ENCODE measurements at regions not wholly inside any gene's neighbourhood (a gene's known extent, or its start where the extent isn't known, plus 50 kb on each side); places are given as distances from the start of the nearest gene placed in this dataset.

- no peak overlapping the region for H3K4me3 ChIP-seq (IDR thresholded peaks at IDR 0.05; ENCODE audit: insufficient read depth, low read depth, low read length)
- H3K79me2 ChIP-seq (ENCODE audit: insufficient read depth, low read depth) = no peaks in the 10 kb centered on the region
- H2AFZ ChIP-seq (ENCODE audit: low read depth) = no peak overlapping the region
Observed at GRCh38 chr4:108276690-108277089, 108.0 kb upstream of the LEF1 start.

GRCh38 chr4:108272986-108273385, 104.3 kb upstream of the LEF1 start:
- Histone ChIP-seq H3K9ac (no peak overlapping the region), H4K20me1 (ENCODE audit: insufficient read depth) (no peaks in the 10 kb centered on the region), H2AFZ (ENCODE audit: low read depth) (no peak overlapping the region), H3K4me2 (no peak overlapping the region), H3K27ac (no peak overlapping the region), H3K4me1 (ENCODE audit: low read depth, poor library complexity, severe bottlenecking) (no peaks in the 10 kb centered on the region), H3K27me3 (ENCODE audit: insufficient read depth, low read depth) (no peaks in the 10 kb centered on the region), H3K36me3 (ENCODE audit: insufficient read depth) (no peaks in the 10 kb centered on the region; the same call in 1 of the 2 replicates), H3K4me3 (IDR thresholded peaks at IDR 0.05; ENCODE audit: insufficient read depth, low read depth, low read length) (no peak overlapping the region), H3K79me2 (ENCODE audit: insufficient read depth, low read depth) (no peaks in the 10 kb centered on the region)
- no peak for TF ChIP-seq CTCF (conservative IDR thresholded peaks at IDR 0.05; ENCODE audit: low read depth, low read length)

More at GRCh38 chr4:108276690-108277089, 108.0 kb upstream of the LEF1 start:
- Histone ChIP-seq H3K4me1 (ENCODE audit: low read depth, poor library complexity, severe bottlenecking) (no peaks in the 10 kb centered on the region), H3K27me3 (ENCODE audit: insufficient read depth, low read depth) (no peaks in the 10 kb centered on the region), H3K4me2 (no peak overlapping the region), H3K9ac (no peak overlapping the region), H4K20me1 (ENCODE audit: insufficient read depth) (no peaks in the 10 kb centered on the region), H3K27ac (no peak overlapping the region), H3K36me3 (ENCODE audit: insufficient read depth) (no peaks in the 10 kb centered on the region; the same call in 1 of the 2 replicates)
- no peak for TF ChIP-seq CTCF (conservative IDR thresholded peaks at IDR 0.05; ENCODE audit: low read depth, low read length)

GRCh38 chr4:108272561-108272960, 103.8 kb upstream of the LEF1 start:
- Histone ChIP-seq H3K4me2 (no peak overlapping the region), H3K27ac (no peak overlapping the region), H4K20me1 (ENCODE audit: insufficient read depth) (no peaks in the 10 kb centered on the region), H3K79me2 (ENCODE audit: insufficient read depth, low read depth) (no peaks in the 10 kb centered on the region), H3K36me3 (ENCODE audit: insufficient read depth) (no peaks in the 10 kb centered on the region; the same call in 1 of the 2 replicates), H3K9ac (no peak overlapping the region), H3K4me3 (IDR thresholded peaks at IDR 0.05; ENCODE audit: insufficient read depth, low read depth, low read length) (no peak overlapping the region), H2AFZ (ENCODE audit: low read depth) (no peak overlapping the region), H3K4me1 (ENCODE audit: low read depth, poor library complexity, severe bottlenecking) (no peaks in the 10 kb centered on the region), H3K27me3 (ENCODE audit: insufficient read depth, low read depth) (no peaks in the 10 kb centered on the region)
- no peak for TF ChIP-seq CTCF (conservative IDR thresholded peaks at IDR 0.05; ENCODE audit: low read depth, low read length)

- no peaks in the 10 kb centered on the region for H4K20me1 ChIP-seq (ENCODE audit: insufficient read depth)
- no peak overlapping the region for H3K9ac ChIP-seq
- TF ChIP-seq CTCF (conservative IDR thresholded peaks at IDR 0.05; ENCODE audit: low read depth, low read length) = no peak
- no peak overlapping the region for H3K4me2 ChIP-seq
- no peaks in the 10 kb centered on the region for H3K4me1 ChIP-seq (ENCODE audit: low read depth, poor library complexity, severe bottlenecking)
- no peaks in the 10 kb centered on the region for H3K27me3 ChIP-seq (ENCODE audit: insufficient read depth, low read depth)
- no peaks in the 10 kb centered on the region; the same call in 1 of the 2 replicates for H3K36me3 ChIP-seq (ENCODE audit: insufficient read depth)
- H3K4me3 ChIP-seq (IDR thresholded peaks at IDR 0.05; ENCODE audit: insufficient read depth, low read depth, low read length) = no peak overlapping the region
- no peak overlapping the region for H2AFZ ChIP-seq (ENCODE audit: low read depth)
- no peak overlapping the region for H3K27ac ChIP-seq
- no peaks in the 10 kb centered on the region for H3K79me2 ChIP-seq (ENCODE audit: insufficient read depth, low read depth)
Observed at GRCh38 chr4:108272046-108272445, 103.3 kb upstream of the LEF1 start.
